T-helper 1 cell treated with Interleukin-12 subunit alpha and Interleukin-12 subunit beta and Interleukin-4 antibody, amounts not matched to agents 30 ng/mL and 1 ng/mL, for 36 hours (primary cell): ENCODE measurements at regions not wholly inside any gene's neighbourhood (a gene's known extent, or its start where the extent isn't known, plus 50 kb on each side); places are given as distances from the start of the nearest gene placed in this dataset.

Source experiments
- intact Hi-C: fragments of 100-400 bp; cut with micrococcal nuclease; formaldehyde crosslinking; loops from one replicate; pipeline ENCODE4 v1.15.1; 2024

DNA sequence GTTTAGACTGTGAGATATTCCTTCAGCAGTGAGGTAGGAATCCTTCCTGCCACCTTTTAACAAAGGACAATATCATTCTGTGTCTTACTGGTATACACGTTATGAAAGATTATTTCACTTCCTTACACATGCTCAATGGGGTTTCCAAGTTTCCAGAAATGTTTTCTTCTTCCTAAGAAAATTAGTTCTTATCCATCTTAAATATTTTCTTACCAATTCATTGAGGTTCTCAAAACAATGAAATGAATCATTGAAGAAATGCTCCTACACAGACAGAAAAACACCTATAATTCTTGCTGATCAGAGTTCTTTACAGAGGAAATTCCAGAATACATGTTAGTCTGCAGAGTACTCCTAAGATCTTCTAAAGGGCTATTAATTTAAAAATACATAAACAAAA, 51.4 kb upstream of the SEC61G start:
- intact Hi-C loops, result no loop called here

DNA sequence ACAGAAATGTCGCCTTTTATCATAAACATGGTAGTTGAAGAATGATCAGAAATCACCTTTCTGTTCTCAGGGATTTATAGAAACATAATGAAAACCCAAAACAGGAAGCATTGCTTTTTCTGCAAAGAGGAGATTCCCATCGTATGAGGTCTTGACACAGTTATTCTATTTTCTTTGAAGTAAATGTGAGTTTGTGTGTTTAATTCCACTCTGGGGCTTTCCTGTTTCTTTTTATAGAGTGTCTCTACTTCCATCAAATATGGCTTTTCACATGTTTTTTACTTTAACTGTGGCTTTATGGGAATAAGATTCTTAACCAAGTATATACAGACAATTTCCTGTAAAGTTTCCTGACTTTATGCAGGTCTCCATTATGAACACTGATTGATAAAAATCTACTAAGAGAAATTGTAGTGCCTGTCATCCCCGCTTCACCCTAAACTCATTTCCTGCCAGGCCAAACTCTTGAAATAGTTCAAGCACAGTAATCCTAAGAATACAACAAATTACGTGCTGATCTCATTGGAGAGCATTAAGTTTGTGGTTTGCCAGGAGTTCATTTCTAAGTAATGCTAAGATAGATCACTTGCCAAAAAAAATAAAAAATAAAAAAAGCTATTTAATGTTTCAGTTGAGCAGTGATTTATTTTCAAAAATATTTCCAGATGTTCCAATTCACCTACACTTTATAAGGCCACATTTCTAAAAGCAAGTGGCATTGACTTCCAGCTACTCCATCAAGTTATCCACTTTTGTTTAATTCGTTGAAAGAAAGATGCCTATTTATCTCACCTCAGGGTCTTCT, 52.2 kb upstream of the SEC61G start:
- intact Hi-C loops, result no loop called here

DNA sequence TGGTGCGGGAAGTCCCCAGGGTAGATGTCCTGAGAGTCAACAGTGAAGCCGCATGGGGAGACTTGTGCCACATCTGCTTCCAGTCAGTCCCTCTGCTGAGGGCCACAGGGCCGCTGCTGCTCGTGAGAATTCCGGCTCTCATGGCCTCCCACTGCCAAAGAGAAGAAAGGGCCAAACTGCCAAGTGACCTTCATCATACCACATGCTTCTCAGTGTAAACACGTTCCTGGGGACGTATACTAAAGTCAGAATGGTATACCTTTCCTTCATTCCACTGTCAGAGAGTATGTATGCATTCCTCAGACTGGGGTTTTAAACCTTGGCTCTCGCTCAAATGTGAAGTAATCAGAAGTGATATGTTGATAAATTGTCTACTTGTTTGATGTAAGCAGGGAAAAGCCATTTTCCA, 52.8 kb upstream of the SEC61G start:
- intact Hi-C loops, result no loop called here

DNA sequence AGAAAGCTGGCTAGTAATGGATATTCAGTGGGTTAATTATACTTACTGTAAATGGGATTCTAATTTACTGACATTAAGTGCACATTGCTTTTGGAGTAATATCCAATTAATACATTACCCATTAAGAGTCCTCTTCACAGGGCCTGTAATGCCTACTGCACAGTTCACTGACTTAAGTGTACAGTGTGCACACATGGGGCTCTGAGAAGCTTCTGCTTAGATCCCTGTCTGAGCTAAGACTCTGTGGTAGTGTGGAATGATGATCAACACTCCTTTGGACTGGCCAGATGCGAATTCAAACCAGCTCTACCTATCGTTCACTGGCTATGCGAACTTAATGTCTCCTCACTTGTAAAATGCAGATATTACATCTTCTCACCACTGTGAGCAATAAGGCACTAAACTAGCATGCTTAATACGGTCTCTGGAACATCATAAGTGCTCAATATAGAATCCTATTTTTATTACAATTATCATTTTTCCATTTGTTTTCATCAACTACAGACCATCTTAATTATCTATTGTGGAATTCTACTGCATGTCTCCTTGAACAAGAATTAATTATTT, 53.8 kb upstream of the SEC61G start:
- intact Hi-C loops, result no loop called here

DNA sequence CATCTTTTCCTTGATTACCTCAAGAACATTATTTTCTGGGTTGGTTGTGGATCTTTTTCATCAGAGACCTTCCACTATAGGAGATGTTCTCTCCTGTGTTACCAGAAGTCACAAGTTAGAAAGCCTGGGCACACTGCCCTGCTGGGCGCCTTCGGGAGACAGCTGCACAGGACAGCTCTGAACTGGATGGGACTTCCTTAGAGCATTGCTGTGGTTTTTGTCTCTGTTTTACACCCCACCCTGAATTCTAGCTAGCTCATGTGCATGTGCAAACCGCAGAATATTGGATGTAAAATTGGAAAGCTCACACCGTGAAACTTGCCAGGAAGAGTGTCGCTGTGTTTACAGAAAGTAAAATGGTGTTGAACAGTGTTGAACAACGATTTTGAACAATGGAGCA, 54.4 kb upstream of the SEC61G start:
- intact Hi-C loops, result no loop called here

DNA sequence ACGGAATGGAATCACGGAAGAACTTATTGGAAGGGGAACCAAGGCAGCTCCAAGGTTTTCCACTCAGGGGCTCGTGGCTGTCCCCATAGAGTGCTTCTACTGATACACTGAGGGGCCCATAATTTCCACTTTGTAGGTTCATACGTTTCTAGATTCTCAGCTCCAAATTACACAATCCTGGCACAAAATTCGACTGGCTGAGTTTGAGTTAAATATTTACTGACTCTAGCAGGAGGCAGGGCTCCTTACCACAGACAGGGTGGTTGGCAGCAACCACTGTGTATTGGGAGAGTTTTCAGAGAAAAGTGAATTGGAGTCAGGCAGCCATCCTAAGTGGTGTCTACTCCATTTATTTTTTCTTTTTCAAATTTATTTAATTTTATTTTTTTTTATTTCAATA, 55.4 kb upstream of the SEC61G start:
- intact Hi-C loops, result no loop called here

DNA sequence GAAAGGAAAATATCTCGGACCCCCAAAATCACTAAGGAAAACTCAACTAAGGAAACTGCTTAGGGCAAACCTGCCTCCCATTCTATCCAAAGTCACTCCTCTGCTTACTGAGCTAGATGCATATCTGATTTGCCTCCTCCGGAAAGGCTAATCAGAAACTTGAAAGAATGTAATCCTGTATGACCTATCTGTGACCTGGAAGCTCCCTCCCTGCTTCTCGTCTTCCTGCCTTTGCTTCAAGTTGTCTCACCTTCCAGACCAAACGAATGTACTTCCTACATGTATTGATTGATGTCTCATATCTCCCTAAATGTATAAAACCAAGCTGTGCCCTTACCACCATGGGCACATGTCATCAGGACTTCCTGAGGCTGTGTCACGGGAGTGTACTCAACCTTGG, 58.1 kb upstream of the SEC61G start:
- intact Hi-C loops, result no loop called here

DNA sequence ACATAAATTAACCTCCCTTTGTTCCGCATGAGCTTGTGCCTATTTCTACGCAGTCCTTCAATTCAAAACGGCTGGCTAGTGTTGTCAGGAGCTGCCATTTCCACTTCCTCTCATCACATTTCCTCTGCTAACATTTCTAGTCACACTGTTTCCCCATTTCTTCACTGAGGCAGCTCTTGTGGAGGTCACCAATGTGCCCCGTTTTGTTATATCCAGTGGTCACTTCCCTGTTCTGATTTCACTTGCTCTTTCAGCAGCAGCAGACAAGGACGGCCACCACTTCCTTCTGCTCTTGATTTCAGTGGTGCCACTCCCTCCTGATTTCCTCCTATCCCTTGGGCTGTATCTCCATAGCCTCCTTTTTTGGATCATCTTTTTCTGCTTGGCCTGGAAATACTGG, 64.8 kb upstream of the SEC61G start:
- intact Hi-C loops, result no loop called here

DNA sequence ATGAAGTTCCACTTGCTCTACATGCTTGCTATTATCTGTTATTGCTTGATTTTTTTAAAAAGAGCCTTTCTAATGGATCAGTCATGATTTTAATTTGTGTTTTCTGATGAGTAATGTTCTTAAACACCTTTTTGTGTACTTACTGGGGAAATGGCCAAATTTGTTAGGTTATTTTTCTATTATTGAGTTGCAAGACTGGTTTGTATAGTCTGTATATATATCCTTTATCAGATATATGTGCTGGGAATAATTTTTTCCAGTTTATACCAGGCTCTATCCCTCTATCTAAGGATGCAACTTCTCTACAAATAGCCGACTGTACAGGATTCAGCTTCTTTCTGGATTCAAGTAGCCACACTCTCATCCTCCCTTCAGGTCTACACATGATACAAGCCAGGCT, 65.6 kb upstream of the SEC61G start:
- intact Hi-C loops, result no loop called here

DNA sequence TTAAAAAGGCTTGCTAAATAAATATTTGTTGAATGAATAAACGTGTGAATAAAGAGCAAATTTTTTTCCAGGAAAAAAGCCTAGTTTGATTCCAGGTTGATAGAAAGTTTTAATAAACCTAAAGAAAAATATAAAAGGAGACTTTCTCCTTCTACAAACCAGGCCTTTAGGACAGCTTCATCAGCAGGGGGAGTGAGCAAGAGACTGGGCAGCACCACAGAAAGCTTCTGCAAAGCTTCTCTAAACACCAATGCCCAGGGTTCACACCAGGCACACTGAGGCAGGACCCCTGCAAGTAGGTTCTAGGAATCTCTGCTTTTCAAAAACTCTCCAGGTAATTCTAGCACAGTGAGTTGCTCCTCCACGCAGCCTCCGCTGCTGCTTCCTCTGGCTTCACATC, 66.4 kb upstream of the SEC61G start:
- intact Hi-C loops, result no loop called here

DNA sequence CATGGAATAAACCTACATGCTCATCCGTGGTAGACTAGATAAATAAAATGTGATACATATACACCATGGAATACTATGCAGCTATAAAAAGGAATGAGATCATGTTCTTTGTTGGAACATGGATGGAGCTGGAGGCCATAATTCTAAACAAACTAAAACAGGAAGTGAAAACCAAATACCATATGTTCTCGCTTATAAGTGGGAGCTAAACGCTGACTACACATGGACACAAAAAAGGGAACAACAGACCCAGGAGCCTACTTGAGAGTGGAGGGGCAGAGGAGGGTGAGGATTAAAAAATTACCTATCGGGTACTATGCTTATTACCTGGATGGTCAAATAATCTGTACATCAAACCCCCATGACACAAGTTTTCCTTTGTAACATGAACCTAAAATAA, 68.7 kb upstream of the SEC61G start:
- intact Hi-C loops, result no loop called here

DNA sequence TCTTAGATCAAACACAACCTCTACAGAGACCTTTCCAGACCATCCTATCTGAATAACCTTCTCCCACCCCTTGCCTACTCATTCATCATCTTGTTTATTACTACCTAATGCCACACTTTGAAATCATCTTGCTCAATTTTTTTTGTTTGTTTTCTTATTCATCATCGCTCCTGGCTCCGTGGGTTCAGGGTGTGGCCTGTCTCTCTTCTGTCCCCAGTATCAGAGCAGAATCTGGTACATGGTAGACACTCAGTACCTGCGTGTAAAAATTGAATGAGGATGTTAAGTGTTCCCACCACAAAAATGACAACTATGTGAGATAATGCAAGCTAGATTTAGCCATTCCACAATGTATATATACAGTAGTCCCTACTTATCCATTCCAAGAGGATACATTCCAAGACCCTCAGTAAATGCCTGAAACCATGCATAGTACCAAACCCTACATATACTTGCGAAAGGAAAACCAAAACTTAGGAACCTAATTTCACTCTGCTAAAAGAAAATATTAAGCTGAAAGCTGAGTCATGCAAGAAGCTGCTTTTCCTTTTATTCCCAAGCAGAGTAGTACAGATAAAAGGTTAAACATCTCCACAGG, 72.1 kb upstream of the SEC61G start:
- intact Hi-C loops, result no loop called here

DNA sequence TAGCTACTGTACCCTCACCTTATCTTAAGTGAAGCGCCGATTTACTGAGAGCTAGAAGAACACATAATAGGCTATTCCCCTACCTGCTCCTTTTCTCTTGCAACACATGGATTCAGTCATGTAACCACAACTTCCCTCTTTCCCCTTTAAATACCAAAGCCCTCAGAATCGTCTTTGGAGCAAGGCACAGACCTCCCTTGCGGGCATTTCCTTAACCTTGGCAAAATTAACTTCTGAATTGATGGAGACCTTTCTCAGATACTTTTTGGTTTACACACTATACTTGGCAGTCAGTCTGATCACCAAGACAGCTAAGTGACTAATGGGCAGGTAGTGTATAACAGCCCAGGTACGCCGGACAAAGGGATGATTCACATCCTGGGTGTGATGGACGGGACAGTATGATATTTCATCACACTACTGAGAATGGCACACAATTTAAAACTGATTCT, 72.7 kb upstream of the SEC61G start:
- intact Hi-C loops, result no loop called here

DNA sequence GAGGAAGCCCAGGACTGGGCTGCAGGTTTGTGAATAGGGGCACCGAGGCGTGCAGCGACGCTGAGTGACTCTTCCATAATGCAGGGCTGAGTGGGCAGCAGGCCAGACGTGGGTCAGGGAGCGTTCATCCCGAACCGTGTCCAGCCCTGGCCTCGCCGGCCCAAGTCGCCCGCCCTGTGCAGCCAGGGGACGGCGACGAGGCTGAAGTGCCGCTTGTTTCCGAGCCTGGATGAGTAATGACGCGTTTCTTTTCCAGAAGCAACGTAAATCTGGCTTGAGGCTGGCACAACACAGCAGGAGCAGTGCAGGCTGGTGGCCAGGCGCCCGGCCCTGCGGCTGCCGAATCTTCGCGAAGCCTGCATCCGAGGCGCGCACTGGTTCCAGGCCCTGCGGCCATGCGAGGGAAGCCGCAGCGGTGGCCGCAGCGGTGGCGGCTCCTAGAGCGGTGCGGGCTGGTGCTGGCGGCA, 74.0 kb upstream of the SEC61G start:
- intact Hi-C loops, result no loop called here

DNA sequence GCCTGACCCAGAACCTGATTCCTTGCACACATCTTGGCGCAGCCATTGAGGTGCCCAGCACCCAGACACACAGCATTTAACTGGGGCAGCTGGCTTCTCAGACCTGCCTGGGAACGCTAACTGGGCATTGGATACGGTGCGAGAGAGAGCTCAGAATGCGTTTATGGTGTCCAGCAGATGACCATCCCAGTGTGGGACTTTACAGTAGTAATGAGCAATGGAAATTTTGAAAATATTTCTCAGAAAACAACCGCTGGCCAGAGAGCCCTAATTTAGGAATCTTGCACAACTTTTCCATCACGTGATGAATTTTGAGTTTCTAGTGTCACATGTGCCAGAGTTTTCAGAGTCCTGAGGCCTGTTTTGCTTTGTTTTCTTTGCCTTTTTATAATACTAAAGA, 78.2 kb upstream of the SEC61G start:
- intact Hi-C loops, result no loop called here

DNA sequence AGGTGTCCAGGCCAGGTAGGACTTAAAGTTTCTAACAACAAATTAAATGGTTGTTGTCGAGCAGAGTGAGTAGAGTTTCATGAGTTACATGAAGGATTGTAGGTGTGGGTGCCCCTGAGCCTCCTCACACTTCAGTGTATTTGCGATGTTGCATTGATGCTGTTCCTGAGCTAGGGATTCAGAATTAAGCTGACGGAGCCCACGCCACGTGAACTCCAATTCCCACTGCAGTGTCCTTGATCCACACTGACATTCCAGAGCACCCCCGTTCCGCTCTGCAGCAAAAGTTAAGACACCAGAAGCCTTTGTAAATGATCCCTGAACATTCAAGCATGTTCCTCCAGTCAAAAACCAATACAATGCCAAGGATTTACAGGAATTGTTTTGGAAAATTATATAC, 78.8 kb upstream of the SEC61G start:
- intact Hi-C loops, result no loop called here

DNA sequence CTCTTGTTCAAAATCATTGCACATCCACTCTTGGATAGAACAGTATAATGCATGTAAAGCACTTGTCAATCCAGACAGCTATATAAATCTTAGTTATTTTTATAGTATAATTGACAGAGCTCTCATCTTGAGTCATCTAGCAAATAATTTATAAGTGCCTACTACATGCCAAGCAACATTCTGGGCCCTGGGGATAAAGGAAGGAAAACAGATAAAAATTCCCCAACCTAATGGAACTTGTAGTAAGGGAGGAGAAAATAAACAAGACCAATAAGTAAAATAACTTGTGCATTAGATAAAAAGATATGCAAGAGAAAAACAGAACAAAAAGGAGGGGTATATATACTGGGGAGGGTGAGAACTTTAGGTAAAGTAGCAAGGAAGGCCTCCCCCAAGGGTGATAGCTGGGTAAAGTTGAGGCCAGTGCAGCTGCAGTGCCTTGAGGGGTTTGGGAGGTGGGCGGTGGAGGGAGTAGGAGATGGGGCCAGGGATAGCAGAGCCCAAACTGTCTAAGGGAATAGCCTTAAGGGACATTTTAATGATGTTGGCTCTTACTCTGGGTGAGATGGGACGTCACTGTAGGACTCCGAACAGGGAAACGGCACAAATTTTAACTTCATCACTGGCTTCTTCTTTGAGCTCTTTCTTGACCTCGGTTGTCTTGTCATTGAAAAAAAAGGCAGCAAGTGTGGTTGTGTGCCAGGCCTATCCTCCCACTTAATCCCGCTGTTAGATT, 79.3 kb upstream of the SEC61G start:
- intact Hi-C loops, result no loop called here

DNA sequence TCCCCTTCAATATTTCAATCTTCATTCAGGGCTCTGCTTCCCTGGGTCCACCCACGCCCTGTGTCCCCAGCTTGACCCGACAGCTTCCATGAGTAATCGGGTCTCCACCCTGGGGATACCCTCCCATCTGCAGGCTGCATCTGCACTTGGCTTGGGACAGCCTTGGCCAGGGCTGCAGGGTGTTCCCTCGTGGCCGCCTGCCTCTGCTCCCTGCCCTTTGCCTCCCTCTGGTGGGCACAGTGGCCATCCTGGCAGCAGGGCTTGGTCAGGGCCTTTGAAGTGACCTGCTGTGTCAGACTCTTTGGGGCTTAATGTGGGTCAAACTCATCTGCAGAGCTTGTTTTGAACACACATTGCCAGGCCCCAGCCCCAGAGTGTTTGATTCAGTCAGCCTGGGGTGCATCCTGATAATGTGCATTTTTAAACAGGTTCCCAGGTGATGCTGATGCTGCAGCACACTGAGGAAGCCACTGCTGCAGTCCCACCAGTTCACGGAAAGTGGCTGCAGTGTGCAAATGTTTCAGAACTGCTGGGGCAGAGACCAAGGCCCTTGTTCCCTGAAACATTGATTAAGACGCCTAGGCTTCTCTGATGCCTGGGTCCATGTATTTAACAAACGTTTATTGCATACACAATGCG, 80.7 kb upstream of the SEC61G start:
- intact Hi-C loops, result no loop called here

DNA sequence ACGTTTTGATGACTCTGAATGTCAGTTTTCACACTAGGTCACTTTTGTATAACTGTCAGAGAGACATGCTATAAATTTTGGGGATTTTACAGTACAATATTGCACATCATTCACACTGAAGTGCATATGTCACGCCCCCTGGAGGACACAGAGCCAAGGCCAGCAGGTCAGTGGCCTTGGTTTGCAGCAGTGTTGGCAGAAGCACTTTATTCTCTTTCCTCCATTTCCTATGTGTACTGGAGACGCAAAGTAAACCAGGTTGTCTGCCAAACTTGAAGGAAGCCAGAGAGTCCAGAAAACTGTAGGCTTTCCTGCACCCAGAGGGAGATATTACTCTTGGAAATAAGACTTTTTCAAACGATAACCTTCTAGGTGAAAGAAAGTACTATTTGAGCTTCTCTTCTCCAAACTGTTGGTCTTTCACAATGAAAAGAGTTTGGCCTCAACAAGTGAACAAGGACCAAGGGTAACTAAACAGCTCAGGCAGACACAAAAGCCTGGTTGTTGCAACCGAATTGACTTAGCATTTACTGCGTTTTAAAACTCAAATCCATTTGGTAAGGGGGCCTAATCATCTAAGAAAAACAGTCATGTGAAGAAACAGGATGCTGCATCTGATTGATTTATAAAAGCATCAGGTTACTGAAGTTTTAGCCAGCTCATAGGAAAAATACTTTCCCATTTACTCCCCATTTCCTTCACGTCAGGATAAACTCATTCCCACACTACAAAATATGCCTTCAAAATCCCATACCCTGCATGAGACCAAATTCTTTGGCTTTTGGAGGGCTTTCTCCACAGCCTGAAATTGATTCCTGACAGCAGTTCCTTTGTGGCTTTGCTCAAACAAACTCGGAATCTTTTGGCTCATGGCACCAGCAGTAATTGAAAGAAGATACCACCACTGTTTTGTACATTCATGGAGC, 83.0 kb upstream of the SEC61G start:
- intact Hi-C loops, result loop anchor here (1.0 kb wide), 1 partner anchor 68 kb away; no protein-coding TSS in a partner anchor

DNA sequence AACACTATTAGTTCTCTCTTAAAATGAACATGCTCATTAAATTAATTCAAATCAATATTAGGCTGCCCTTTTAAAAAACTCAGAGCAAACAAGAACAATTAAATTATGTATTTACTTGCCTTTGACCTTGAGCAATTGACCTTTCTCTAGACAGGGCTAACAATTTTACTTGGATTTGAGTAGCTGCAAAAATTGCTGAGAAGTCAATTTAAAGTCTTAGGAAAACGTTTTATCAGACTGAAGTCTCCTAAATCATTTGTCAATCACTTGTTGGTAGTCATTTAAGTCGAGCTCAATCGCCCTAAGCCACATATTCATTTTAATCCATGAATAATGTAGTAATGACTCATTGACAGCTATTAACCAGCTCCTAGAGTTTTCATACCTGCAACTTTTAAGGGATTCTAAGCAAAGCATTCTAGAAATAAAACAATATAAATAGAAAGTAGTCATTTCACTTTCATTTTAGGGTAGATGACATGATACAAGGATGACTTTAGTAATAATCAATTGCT, 84.9 kb upstream of the SEC61G start:
- intact Hi-C loops, result no loop called here
